Inflammatory macrophage (primary cell): ENCODE measurements at regions not wholly inside any gene's neighbourhood (a gene's known extent, or its start where the extent isn't known, plus 50 kb on each side); places are given as distances from the start of the nearest gene placed in this dataset.

ENCODE experiments used
- DNase-seq, 2 donors: peaks; one replicate each; pipeline ENCODE4 v3.0.0-alpha.2; 2020 to 2022

DNA sequence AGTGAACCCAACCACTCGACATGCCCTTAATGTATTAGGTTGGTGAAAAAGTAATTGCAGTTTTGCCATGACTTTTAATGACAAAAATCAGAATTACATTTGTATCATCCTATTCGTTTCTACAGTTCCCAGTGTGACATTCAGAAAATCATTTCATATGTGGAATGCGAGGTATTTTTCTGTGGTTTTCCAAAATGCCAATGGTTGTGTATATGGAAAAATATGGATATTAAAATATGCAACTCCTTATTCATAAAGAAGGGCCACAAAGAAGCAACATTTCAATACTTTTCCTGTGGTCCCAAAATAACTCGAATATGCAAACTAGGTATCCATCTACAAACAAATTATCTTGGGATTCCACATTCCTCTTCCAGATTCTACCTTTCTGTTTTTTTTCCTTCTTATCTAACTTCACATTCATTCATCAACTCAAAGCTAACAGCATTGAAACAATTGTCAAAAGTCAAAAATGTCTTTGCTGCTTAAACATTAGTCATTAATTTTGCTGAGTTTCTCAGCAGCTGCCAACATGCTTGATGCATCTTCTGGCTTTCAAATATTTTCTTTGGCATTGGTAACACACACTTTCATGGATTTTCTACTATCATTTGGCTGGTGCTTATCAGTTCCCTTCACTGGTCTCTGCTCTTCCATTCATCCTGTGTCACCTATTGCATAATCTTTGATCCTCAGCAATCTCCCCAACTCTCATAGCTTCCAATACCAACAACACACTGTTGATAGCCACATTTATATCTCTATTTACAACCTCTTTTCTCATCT lies 1445.4 kb downstream of the EFNB2 start:
- no peak for DNase-seq

DNA sequence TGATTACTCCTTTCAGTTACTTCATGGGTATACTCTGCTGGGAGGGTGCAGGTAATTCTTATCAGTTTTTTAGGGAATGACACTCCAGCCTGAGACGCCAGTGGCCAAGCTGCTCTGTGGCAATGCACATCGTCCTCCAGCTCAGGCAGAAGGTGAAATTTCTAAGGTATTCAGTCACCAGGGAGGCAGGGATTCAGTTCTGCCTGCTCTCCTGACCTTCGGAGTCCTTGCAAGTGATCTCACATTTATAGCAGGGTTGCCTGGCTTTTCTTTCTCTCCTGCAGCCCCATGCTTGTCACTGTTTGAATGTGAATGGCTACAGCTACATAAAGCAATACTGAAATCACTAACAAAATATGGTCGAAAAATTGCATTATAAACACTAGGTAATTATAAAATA lies 1447.5 kb downstream of the EFNB2 start:
- no peak for DNase-seq

DNA sequence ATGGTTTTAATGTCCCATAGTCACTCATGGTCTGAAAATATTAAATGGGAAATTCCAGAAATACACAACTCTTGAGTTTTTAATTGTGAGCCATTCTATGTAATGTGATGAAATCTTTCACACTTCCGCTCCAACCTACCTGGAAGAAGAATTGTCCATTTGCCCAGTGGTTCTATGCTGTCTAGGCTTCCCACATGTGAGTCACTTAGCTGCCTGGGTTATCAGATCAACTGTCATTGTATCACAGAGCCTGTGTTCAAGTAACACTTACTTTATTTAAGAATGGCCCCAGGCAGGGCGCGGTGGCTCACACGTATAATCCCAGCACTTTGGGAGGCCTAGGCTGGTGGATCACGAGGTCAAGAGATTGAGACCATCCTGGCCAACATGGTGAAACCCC lies 1450.5 kb downstream of the EFNB2 start:
- no peak for DNase-seq

DNA sequence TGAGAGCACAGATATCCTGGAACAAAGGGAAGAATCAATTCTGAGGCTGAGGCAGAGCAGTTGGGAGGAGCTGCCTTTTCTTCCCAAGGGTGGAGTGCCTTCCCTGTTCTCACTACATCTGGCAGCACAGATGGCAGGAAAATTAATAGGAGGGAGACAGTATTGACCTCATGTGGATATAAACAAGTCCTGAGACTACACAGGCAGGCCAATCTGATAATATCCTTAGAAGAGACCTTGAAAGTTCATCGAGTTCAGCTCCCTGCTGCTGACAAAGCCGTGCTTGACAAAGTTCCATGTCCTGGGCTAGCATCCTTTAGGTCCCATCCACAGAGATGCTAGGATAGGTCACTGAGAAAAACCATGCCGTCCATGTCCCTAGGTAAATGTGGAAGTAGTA lies 1451.5 kb downstream of the EFNB2 start:
- DNase-seq = no peak

DNA sequence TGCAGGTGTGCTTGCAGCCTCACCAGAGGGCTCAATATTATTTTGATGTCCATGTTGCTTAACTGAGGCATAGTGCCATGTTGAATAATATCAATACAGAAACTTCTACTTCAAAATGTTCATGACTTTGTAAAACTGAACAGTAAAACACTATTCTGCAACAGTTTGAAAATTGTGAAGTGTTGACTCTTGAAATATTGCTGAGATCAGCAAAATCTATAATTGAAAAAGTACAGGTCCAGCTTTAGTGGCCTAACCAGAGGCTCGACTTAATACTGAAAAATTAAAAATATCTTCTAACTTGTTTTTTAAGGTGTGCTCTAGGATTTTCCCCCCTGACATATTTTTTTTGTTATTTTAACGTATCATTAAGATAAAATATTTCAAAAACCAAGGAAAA lies 1460.7 kb downstream of the EFNB2 start:
- no peak for DNase-seq

DNA sequence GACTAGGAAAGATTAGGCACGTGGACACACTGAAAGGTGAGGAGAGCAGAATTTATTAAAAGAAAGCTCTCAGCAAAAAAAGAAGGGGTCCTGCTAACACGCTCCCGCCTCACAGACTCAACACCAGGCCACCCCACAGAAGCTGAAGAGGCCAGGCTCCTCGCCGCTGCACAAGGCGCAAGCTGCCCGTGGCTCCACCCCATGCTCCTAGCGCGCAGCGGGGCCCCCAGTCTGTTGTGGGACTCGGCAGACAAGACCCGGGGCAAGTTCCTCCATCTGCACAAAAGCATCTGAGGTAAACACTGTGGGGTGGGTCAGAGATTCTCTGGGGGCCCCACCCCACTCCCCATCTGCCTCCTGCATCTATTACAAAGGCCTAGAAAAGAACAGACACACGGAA lies 1462.4 kb downstream of the EFNB2 start:
- DNase-seq = no peak

DNA sequence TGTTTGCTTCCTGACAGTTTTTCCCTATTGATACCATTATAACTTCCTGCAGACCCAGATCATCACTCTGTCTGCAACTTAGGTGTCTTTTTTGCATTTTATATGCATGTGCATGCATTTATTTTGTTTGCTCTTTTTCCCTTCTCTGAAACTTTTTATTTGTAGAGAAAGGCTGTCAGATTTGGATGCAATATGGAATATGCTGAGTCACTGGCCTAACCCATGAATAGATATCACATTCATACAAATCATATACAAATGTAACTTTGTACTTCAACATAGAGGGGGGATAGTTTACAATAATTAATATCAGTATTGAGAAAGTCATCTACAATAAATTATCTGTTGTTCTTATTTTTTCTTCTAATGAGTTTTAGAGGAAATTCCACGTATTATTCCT lies 1465.0 kb downstream of the EFNB2 start:
- no peak for DNase-seq

DNA sequence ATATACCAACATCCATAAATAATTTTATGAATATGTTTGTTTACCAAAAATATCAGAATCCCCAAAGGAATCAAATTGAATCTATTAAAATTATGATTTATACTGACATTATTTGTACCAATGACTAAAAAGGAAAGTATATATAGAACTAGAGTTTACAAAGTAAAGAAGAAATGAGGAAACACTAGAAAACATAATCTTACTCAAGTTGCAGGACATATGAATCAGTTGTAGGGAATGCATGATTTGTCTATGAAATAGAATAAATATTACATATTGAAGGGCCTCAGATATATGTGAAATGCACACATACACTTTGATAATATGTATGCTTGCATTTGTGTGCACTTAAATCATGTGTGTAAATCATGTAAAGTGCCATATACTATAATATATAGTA lies 1466.4 kb downstream of the EFNB2 start:
- DNase-seq = no peak

DNA sequence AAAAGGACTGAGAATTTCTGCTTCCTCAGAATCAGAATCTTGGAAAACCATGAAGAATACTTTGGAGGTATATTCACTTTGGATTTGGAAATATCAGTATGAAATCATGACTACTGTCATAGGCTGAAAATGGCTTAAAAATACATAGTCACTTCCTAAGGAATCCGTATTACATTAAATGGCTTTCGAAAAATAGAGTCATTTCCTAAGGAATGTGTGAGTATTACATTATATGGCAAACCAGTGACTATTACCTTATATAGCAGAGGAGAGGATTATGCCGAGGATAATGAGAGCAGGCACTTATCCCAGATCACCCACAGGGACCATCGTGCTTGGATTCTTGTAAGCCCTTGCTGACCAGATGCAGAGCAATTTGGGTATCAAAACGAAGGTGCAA lies 1471.8 kb downstream of the EFNB2 start:
- no peak for DNase-seq

DNA sequence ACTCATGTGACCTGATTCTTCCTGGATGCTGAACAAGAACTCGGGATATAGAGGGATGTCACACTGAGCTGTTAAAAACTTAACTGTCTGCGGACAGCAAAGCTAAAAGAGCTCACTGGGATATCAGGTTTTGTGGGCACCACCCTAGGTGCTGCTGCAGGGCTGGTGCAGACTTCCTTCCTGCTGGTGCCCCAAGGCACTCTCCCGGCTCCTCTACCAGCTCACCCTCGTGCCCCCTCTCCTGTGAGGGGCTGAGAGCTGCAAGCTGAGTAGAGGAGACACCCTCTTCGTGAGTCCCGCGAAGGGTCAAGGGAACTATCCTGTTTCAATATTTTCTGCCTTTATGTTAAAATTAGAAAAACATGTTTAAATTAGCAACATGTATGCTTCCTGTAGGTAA lies 1475.7 kb downstream of the EFNB2 start:
- DNase-seq = no peak

DNA sequence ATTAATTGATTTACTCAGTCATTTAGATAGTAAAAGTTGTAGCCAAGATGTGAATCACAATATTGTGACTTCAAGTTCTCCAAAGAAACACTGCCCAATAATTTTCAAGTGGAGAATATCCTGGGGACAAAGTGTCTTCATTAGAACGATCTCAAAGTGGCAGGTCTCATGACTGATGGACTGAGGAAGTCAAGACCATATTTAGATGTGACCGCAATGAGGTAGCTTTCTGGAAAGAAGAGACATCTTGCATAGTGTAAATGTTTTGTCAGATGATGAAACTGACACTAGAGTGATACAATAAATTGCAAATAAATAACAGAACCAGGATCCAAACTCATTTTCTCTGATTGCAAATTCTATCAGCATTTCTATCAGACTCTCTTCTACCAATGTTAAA lies 1476.9 kb downstream of the EFNB2 start:
- no peak for DNase-seq

DNA sequence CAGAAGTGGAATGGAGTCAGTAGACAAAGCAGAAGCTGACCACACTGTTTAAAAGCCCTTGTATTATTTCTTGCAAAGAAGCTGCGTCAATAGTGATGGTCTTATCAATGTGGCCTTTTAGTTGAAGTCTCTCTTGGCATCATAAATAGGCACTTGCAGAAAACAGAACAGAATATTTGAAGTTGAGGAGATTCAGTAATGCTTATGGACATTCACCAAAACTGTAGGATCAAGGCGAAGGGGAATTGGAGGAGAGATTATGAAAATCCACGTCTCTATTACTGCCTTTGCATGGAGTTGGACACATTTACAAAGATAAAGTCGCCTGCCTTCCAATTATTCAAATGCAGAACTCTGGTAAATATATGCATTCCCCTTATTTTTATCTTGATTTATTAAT lies 1482.8 kb downstream of the EFNB2 start:
- DNase-seq = no peak

DNA sequence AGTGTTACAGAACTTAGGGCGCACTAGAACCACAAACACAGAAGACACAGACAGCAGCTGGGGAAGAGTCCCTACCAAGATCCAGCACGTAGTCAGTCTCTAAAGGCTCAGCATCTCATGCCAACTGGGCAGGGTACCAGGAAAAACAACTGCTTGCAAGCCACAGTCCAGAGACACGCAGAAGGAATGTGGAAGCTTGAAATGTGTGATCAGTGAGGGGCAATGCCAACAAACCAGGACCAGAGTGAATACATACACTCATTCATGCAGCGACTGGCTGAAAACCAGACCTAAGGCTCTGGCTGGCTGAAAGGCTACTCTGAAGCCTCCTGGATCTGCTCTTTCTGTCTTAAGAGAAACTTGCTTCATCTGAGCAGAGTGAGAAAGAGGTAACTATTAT lies 1484.8 kb downstream of the EFNB2 start:
- no peak for DNase-seq

DNA sequence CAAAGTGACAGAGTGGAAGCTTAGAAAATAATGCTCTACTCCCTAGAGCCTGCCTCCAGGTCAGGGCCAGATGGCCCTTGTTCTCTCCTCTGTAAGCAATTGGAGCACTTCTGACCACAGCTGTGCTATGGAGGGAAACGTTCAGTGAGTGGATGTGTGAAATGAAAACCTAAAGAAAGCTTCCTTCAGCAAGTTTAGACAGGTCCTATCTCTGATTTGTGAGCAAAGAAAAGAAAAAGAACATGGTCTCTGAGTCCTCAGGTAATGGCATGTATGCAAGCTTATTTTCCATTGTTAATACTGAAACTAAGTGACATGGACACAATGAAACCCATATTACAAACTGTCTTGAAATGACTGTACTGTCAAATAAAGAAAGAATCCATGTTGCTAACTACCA lies 1486.8 kb downstream of the EFNB2 start:
- no peak for DNase-seq

DNA sequence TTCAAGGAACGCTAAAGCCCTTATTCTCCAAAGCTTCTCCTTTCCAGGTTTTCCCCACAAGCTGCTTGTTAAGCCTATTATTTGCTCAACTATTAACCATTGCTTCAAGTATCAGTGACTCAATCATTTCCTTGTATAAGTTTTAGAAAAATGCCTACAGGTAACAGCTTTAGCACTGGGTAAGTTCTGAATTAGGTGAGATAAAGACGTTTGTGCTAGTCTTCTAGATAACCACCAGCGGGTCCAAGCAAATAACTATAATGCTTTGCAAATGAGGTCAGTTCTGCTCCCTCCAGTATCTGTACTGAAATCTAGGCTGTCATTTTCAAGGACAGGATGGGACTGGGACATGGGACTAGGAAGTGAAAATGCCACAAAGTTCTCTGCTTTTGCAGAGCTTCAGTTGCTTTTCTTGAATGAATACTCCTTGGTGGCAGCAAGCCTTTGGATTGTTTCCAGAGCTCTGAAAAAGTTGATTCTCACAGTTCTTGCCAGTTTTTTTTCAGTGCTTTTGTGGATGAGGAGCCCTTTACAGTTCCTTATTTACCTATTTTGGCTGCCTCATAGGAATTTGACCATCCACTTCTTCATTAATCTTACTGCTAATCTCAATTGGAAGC lies 1487.7 kb downstream of the EFNB2 start:
- no peak for DNase-seq

DNA sequence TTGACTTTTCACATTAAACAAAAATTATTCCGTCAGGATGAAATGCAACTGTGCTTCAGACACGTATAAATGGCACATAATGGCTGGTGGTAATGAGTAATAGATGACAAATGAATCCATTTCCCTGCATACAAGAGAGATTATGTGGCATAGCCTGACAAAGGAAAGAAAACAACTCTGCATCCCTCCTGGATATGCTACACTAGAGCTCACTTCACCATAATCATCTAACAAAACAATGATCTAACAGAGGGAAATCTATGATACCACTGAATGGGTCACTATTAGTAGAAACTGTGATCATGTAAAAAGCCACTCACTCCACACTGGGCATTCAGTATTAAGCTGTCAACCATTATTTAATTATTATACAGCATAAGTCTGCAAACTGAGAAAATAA lies 1498.4 kb downstream of the EFNB2 start:
- DNase-seq = no peak

DNA sequence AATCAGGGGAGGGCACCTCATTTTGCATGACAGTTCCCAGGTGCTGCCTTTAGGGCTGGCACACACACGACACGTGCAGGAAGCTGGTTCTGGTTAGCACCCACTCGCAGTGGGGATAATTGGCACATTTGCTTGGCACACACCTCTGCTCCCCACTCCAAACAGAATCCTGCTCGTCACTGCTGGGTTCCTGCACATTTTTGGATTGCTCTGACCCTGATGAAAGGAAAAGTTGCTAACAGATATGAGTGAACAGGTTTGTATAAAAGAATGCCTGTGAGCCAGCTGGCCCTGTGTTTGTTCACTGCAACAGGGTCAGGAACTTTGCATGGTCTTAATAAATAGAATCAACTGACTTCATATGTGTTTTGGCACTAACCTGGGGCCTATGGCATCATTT lies 1500.4 kb downstream of the EFNB2 start:
- DNase-seq = no peak

DNA sequence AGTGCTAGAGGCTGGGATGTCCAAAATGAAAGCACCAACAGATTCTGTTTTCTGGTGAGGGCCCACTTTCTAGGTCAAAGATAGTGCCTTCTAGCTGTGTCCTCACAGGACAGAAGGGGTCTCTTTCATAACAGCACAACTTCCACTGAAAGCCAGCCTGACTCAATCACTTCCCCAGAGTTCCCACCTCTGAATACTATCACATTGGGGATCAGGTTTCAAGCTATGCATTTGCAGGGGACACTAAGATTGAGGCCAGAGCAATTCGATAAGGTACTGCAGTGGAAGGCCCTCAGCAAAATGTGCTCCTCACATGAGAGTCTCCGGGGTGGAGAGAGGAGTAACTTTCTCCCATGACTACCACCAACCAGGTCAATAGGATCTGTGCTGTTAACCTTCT lies 1501.5 kb downstream of the EFNB2 start:
- DNase-seq = no peak

DNA sequence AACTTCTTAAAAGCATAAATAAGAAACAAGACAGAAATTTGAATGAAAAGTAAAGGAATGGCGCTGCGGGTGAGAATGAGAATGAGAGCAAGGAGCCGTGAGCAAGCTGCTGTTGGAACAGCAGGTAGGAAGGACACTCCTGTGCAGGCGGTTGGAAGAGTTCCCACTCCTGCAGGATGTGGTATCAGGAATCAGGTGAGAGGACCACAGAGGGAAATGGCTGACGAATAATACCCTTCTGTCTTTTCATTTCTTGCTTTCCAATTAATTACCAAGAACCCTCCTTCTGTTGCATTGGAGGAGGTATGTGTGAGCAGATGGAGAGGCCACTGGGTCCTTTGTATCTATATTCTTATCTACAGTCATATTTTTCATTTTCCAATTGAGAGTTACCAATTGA lies 1504.2 kb downstream of the EFNB2 start:
- no peak for DNase-seq

DNA sequence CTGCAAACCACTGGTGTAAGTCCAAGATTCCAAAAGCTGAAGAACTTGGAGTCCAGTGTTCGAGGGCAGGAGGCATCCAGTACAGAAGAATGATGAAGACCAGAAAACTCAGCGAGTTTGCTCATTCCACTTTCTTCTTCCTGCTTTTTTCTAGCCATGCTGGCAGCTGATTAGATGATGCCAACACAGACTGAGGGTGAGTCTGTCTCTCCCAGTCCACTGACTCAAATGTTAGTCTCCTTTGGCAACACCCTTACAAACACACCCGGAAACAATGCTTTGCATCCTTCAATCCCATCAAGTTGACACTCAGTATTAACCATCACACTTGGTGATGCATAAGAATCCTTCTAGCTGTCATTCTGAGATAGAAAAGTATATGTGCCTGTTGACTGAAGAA lies 1504.6 kb downstream of the EFNB2 start:
- DNase-seq = no peak

DNA sequence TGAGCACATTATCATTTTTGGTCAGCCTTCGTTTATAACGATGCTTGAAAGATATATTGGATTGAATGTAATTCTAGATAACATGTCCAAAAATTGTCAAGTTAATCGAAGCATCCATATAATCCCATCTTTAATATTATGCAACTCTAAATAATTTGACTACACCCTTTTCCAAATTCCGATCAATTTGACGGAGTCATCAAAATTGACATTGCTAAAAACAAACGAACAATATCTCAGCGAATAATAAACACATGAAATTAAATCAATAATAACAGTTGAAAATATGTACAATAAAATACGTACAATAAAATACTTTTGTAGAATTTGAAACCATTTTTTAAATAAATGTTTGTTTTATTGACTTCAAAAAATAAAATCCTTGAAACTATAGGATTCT lies 1516.4 kb downstream of the EFNB2 start:
- DNase-seq = no peak

DNA sequence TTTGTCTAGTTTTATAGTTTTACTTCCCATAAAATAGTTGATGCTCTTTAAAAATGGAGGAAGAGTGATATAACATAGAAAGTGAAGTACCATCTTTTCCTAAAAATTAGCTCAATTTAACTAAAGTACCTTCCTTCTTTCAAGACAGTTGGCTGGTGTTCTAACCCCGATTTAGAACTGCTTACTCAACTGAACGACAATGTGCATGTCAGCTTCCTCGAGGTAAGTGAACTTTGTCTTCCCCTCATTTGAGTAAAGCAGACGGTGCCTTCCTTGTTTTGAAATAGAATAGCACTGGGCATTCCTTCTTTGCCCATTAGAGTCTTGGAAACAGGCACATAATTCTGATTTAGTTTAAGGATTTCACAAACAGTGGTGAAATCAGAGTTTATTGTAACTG lies 1519.2 kb downstream of the EFNB2 start:
- no peak for DNase-seq

DNA sequence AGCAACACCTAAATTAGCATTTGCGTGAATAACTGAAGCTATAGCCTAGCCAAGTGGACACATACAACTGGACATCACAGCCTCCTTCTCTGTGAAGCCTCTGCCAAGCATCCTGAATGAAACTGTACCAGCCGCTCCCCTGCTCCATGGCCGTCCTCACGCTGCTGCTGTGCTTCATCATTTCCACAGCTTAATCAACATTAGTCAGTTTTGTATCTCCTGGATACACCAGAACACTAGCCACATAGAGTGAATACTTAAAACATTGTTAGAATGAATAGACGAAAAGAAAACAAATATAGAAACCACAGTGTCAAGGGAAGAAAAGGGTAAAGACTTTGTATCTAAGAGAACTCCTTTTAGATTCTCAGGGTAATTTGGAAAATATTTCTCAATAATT lies 1526.9 kb downstream of the EFNB2 start:
- DNase-seq = no peak

DNA sequence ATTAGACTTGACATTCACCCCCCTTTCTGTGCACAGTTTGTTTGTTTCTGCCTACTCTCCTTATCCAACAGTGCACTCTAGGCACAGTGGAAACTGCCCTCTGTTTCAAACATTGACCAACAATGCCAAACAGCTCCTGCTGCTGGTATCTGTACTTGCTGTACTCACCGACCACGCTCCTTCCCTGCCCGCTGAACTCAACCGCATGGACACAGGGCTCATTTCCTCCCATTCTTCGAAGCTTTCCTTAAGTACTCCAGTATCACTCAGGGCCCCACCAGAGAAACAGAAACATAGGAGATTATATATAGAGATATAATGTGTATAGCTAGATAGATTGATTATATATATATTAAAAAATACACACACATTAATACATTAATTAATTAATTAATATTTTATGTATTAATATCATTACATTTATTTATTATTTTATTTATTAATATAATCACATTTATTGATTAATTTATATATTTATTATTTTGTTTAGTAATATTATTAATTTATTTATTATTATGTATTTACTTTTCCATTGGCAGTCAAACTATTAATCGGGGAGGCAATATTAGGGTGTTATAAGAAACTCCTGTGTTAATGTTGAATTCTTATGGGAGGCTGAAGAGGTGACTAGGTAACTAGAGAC lies 1528.2 kb downstream of the EFNB2 start:
- DNase-seq = no peak
